Activated naive CD4-positive, alpha-beta T cell (primary cell): ENCODE measurements at regions not wholly inside any gene's neighbourhood (a gene's known extent, or its start where the extent isn't known, plus 50 kb on each side); places are given as distances from the start of the nearest gene placed in this dataset.
"Not testable (repeated sequence)": the region's sequence is repeated elsewhere in the genome, so short reads cannot be mapped to it uniquely, and the experiment has no call there.

Experiments
- DNase-seq, 4 experiments: peaks; one replicate each; lab custom pipeline; 2025; lab: John Stamatoyannopoulos, UW

GRCh38 chr16:5159537-5159936 lies 61.9 kb upstream of the EEF2KMT start:
- not testable (repeated sequence) for DNase-seq

GRCh38 chr16:5158494-5158893 lies 60.9 kb upstream of the EEF2KMT start:
- DNase-seq: no peak

GRCh38 chr16:5156486-5156885 lies 58.9 kb upstream of the EEF2KMT start:
- not testable (repeated sequence) for DNase-seq

- not testable (repeated sequence) for DNase-seq
These were observed 56.4 kb upstream of the EEF2KMT start for GRCh38 chr16:5154006-5154405.

GRCh38 chr16:5151409-5151808 lies 53.8 kb upstream of the EEF2KMT start:
- not testable (repeated sequence) for DNase-seq
